Globus pallidus (tissue), 1 donor: ENCODE measurements at regions not wholly inside any gene's neighbourhood (a gene's known extent, or its start where the extent isn't known, plus 50 kb on each side); places are given as distances from the start of the nearest gene placed in this dataset.

Experiments
- DNase-seq: peaks from one replicate; pipeline ENCODE4 v3.0.0-alpha.2; 2015; ENCODE audit warnings: low spot score

DNA sequence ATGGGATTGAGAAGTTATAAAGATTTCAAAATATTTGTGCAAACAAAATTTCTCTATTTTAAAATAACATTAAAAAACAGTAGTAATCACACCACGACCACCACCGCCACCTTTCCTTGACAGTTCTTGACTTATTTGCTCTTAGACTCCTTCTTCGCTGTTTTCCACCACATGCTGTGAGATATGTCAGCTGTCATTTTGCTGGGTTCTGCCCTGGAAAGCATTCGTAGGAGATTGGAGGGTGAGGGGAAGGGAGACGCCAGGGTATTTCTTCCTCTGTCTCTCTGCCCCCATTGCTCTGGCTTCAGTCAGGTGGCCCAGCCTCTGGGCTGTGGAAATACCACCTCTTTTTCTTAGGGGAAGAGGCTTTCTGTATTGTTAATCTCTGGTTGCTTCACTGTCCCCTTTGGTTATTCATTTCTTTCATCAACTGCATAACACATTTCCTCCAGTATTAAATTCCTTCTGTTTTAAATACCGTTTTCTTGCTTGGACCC is 186.2 kb downstream of the NEDD1 start:
- no peak for DNase-seq

DNA sequence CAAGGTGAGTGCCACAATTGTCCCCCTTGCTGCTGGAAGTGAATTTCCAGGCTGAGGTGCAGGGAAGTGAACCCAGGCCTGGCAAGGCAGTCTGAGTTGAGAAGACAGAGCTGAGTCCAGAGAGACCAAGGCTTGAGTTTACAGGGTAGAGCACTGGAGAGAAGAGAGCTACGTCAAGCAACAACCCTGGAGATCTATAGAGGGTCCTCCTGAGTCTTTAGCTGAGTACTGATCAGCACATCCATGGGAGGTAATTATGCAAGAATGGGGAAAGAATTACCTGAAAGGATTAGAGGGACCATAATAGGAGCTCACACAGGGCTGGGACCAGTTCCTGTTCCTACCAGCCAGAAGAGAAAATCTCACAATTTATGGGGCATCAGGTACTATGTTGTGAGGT is 190.7 kb downstream of the NEDD1 start:
- no peak for DNase-seq

DNA sequence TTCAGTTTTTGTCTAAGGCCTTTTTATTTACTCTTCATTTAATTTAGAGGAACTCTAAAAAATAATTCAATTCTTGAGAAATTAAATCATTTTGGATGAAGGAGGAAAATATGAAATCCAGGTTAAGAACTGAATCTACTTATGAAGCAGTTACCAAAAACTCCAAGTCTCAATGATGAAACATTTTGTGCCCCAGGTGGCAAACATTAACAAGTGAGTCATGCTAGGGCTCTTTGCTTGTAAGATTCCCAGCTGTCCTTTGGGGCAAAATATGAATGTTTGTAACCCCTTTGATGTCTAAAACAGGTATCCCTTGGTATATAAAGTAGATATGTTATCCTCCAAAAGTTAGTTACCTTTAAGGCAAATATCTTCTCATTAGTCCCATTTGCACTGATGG is 202.4 kb downstream of the NEDD1 start:
- no peak for DNase-seq

DNA sequence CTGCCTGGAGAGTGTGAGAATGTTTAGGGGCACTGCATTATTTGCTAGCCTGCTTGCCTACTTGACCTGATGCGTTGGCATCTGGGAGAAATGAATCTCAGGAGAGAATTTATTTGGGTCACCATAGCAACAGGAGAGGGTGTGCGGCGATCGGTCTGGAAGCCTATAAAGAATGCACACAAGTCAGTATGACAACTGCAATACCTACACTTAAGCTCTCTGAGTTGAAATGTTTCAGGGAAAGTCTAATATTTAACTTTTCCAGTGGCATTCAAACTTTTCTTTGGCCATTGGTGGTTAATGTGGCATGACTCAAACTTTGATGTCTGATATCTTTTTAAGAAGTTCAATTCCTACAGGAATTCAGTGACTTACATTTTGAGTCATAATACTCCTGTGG is 205.1 kb downstream of the NEDD1 start:
- DNase-seq = no peak

DNA sequence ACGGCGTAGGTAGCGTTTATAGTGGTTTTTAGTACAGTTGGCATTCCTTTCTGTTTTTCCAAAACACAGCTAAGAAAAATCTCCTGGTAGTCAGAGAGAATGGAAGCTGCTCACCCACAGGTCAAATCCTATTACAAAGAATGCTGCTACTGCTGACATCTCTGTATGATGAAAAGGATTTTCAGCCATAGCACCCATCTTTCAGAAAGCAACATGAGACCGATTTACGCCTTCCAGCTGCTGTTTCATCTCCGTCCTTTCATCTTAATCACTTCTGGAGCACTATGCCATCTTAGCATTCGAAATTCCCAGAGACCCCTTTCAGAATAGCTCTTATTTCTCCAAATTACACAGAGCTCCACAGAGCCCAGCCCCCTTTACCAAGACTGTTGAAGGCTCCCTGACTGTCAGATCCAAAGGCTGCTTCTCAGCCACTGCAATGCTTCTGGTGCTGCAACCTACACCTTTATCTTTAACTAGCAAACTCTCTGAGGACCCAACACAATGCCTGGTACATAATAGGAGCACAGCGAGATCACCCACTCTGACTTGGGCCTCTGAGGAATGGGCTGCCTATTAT is 211.8 kb downstream of the NEDD1 start:
- DNase-seq = no peak

DNA sequence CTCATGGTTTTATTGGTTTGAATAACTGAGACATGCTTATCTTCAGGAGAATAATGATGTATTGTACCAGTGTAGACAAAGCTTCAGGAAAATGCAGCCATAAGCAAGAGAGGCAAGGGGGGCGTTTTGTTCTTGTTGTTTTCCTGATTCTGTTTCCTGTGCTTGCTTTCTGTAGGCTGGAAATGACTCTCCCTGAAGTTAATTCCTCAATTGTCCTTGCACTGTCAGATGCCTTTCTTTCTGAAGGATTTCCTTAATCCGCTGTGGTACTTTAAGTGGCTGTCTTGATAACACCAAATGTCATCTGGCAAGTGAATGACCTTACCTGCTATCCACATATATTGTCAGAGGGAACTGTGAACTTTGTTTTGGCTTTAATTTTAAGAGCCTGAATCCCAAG is 220.0 kb downstream of the NEDD1 start:
- no peak for DNase-seq

DNA sequence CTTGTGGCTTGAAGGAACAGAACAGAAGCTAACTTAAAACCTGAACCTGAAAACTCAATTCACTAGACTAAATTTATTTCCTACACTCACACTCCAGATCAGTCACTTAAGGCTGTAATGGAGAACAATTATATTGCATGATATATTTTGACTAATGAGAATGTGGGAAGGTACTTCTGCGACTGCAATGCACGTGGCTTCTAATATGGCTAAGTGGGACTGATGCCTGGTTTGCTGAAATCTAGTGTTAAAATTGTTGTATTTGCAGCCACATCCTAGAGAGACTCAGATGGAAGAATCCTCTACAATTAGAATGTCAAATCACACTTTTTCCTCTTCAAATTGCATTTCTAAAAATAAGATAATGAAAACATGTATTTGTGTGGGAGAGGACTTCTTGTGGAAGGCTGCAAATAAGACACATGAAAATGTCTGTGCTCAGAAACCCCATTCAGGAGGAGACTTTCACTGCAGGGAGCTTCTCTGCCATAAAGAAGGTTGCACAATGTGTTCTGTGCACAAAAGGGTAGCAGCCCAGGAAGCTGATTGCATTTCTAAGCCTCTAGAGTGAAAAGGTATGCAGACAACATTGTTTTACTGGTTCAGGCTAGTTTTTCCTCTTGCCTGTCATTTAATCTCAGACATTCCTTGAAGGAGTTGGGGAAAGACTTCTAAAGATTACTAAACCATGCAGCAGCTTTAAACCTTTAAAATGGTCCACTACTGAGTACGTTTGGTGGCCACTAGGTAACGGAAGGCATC is 224.3 kb downstream of the NEDD1 start:
- no peak for DNase-seq

DNA sequence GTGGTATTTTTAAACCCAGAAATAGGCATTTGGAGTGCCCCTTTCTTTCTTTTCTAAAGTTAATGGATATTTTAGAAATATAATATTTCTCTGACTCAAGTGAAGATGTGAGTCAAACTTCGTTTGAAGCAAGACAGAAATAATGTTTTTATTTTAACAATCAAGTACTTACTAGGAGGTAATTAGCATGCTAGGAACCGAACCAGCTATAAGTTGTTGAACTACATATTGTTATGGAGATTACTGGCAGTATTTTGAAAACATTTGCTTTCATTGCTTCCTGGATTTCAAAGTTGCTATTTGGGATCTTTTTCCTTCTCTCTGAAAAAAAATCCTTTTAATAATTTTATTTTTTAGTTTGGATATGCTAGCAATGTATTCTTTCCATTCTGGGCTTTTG is 225.2 kb downstream of the NEDD1 start:
- no peak for DNase-seq

DNA sequence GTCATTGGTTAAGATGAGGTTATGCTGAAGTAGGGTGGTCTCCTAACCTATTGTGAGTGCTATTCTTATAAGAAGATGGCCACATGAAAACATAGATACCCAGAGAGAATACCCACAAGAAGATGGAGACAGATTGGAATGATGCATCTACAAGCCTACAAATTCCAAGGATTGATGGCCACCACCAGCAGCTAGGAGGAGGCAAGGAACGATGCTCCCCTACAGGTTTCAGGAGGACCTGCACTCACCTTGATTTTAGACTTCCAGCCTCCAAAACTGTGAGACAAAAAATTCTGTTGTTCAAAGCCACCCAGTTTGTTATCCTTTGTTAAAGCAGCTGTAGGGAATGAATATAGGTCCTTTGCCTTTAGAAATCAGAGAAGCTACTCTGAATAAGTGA is 227.4 kb downstream of the NEDD1 start:
- DNase-seq = no peak

DNA sequence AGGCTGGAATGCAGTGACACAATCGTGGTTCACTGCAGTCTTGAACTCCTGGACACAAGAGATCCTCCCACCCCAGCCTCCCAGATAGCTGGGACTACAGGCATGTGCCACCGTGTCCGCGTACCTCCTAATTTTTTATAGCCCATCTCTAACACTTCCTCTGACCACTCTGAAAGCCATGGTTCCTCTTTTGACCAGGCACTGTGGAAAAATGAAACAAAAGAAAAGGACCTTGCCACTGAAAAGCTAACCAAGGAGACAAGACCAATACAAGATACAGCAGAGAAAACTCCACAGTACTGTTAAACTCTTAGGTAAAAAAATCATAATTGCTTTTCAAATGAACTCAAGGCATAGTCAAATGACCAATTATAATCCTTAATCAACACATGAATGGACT is 233.3 kb downstream of the NEDD1 start:
- DNase-seq = no peak

DNA sequence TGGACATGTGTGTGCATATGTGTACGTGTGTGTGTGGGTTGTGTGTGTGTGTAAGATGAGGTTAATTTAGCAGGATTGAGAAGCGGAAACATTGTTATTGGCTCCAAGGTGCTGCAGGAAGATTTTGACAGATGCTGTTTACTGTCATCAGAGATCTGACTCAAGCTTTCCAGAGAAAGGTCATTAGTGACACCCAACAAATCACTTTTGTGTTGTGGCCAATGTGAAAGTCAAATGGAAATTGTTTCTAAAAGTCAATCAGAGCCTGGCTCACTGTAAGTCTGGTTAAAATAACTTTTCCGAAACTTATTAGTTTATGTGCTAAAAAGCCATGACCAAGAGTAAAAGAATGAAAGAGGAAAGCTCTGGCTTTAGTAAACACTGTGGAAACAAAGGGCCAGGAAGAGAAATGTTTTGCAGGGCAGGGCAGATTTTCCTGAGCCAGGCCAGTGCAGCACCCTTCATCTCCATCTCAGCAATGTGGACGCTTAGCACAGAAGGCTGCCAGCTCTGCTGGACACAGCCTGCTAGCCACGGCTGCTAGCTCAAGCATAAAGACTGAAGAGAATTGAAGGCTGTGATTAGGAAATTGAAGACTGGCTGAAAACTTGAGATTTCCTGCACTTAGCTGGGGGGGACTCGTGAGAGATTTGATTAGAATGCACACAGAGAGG is 235.8 kb downstream of the NEDD1 start:
- DNase-seq = peak; percentile 10

DNA sequence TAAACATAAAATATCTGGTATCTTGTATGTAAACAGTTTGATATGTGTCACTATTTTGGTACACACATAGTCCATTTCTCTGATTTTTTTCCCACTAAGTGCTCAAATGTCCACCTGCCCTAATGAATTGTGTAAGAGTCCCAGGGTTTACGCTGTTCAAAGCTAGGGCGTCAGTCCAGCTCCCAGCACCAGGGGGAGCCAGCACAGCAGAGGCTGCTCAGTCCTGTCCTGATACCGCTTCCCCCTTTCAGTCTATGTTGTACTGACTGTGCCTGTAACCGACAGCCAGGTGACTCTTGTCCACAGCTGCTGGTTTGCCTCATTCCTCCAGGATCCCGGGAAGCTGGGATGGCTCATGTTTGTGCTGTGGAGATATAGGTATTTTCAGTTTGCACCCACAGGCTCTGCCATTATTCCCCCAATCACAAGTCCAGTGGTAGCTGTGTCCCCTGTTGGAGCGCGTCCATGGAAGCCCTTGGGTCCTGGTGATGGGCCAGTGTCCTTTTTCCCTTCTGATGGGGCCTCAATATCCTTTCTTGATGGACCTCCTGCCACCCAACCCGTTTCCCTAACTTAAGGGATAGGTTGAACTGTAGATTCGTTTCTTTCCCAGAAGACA is 242.0 kb downstream of the NEDD1 start:
- DNase-seq = peak; percentile 49

DNA sequence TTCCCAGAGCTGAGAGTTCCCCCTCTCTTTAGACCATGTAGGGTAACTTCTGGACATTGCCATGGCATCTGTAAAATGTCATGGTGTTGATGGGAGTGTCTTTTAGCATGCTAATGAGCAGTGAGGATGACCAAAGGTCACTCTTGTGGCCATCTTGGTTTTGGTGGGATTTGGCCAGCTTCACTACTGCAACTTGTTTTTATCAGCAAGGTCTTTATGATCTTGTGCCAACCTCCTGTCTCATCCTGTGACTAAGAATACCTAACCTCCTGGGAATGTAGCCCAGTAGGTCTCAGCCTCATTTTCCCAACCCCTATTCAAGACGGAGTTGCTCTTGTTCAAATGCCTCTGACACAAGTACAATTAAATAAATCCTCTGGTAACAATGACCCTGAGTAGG is 244.4 kb downstream of the NEDD1 start:
- DNase-seq = no peak

DNA sequence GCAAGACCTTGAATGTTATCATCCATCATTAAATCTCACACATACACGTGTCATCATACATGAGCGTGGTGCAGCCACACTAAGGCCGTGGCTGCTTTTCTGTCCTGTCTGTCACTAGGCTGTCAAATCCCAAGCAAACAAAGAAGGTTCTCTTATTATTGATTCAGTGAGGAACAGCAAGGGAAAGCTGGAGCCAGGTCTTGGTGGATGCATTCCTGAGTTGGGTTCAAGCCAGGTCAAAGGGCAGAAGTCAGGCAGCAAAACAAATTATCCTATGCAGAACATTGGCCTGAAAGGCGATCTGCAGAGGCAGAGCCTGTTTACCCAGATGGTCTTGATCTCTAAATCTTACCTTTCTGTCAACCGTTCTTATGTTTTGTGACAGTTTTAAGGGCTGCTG is 252.3 kb downstream of the NEDD1 start:
- no peak for DNase-seq

DNA sequence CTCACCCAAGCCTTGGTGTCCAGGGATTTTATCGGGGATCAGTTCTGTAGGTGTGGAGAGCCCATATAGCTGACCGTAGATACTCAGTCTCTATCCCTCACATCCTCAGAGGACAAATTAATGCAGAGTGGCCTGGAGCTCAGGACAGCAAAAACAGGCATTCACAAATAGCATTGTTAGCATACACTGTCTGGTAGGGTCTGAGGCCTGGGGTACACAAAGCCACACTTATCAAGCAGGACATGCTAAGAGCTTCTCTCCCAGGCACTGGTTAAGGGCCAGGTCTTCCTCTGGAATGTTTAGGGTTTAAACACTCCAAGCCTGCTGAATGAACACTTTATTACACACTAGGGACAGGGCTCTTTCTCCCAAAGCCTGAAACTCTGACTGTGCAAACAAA is 253.2 kb downstream of the NEDD1 start:
- DNase-seq = no peak

DNA sequence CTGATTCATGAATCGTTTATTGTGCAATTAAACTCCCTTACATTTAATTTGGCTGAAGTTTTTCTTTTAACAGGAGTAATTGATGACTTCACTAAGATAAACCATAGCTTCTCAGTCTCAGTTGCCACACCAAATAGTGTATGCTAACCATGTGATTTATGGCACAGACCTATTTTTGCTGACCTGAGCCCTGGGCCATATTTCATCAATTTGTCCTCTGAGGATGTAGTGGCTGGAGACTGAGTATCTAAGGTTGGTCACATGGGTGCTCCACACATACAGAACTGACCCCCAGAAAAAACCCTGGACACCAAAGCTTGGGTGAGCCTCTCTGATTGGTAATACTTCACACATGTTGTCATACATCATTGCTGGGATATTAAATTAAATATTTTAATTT is 255.1 kb downstream of the NEDD1 start:
- DNase-seq = no peak

DNA sequence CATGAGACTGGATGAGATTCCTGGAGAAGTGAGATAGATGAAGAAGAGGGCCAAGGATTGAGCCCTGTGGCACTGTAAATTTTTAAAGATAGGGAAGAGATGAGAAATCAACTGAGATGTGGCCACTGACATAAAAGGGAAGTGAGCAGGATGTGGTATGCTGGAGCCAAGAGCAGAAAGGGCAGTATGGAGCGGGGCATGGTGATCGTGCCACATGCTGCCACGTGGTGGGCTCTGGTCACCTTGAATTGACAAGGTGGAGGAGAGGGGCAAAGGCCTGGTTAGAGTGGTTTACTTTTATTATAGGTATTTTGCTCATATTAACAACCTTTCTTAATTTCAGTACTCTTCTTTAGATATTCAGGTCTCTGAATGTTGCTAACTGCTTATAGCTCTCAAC is 257.9 kb downstream of the NEDD1 start:
- DNase-seq = no peak

DNA sequence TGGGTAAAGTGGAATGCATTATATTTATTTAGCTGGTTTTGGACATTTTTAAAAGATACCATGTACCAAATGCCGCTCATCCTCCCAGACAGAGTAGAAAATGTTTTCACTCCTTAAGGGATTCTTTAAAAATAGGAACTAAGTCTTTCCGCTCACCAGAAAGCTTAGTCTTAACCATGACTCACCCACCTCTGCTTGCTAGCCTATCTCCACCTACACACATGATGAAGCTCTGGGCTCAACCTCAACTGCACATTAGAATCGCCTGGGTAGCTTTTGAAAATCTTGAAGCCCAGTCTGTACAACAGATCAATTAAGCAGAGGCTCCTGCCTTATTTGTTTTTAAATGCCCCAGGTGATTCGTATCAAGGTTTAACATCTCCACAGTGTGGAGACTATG is 260.5 kb downstream of the NEDD1 start:
- no peak for DNase-seq

DNA sequence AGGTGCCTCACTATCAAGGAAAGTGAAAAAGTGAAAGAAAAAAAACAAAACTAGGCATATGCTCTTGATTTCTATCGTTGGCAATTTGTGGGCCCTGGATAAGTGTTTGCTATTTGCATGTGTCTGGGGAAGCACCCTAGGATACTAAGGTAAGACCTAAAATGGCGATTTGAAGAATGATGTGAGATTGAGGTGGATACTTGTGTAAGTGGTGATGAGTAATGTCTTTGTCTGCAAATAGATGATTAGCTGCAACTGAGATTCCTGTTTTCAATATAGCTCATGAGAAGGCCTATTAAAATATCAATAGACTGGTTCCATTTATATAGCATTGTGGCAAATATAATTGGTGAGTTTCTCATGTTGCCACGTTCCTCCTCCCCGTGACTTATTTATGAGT is 261.7 kb downstream of the NEDD1 start:
- no peak for DNase-seq

DNA sequence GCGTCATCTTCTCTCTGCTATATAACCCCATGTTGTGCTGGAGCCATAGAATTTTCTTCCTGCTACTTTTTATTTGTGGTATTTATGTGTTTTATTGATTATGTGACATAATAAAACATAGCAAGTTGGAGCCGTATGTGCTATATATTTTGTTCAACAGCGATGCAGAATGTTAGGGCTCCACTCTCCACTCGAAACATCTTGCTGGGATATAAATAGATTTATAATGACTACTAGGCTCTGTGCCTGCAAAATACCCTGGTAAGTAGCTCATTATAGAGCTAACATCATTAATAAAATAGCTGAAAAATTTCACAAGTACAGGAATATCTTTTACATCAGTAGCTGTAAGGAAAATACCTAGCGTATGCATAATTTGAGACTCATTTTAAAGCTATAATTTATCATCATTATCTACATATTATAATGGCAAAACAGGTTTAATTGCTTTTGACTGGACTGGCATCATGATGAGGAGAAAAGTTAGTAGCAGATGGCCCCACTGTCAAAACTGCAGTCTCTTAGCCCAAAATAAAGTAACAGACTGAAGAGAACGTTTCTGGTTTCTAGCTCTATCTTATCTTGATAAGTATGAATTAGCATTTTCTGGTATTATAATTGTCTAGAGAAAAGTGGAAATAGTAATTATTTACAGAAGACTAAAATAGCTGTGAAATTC is 263.0 kb downstream of the NEDD1 start:
- DNase-seq = no peak

DNA sequence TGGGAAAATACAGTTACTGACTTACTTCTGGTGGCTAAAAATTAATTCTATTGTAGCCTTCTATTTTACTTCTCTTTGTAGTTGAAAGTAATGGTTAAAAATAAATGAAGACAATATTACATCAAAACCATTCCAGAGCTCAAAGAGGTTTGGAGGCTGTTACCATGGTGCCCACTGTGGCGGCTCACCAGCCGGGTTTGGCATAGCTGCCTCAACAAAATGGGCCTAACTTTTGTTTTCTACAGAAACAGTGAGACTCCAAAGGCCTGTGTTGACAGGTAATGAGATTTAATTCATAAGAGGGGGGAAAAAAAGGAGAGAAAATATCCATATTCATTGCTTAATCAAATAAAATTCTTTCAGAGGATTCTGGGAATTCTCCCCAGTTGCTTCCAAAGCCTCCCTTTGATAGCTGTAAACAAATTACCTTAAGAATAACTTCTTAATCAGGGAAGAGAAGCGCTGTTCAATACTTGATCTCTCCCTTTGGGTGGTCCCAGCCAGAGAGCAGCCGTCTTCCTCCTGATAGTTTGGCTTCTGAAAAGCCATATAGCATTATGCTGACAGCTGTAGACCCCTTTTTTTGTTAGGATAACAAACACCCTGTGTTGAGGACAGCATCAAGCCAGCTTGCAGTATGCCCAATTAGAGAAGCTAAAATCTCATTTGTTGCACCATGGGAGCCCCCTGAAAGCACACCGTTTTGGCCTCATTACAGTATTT is 266.8 kb downstream of the NEDD1 start:
- no peak for DNase-seq

DNA sequence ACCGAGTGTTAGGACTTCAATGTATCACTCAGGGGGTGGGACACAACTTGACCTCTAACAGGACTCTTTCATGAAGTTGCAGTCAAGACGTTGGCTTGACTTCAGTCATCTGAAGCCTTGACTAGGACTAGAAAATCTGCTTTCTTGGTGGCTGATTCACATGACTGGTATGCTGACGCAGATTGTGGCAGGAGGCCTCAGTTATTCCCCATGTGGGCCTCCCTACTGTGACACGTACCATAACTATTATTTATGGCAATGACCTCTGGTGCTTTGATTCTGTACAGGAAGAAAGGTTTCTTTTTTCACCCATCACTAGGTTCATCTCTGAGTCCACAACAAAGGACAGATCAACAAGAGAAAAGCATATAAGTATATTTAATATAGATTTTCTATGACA is 270.4 kb downstream of the NEDD1 start:
- DNase-seq = no peak
